NCI-H187 treated with DMSO at 0.1 percent for 48 hours (cell line): ENCODE measurements at regions not wholly inside any gene's neighbourhood (a gene's known extent, or its start where the extent isn't known, plus 50 kb on each side); places are given as distances from the start of the nearest gene placed in this dataset.
"Not testable (repeated sequence)": the region's sequence is repeated elsewhere in the genome, so short reads cannot be mapped to it uniquely, and the experiment has no call there.

Source experiments
- DNase-seq: peaks from one replicate; lab custom pipeline; 2025; lab: John Stamatoyannopoulos, UW

- no peak for DNase-seq
These were observed 56.3 kb downstream of the SOX14 start for GRCh38 chr3:137820366-137820765.

GRCh38 chr3:137835096-137835495 lies 71.0 kb downstream of the SOX14 start:
- no peak for DNase-seq

GRCh38 chr3:137845194-137845593 lies 81.1 kb downstream of the SOX14 start:
- no peak for DNase-seq

GRCh38 chr3:137845666-137846065 lies 81.6 kb downstream of the SOX14 start:
- no peak for DNase-seq

- no peak for DNase-seq
These were observed 88.3 kb downstream of the SOX14 start for GRCh38 chr3:137852391-137852830.

GRCh38 chr3:137854533-137855261 lies 90.6 kb downstream of the SOX14 start:
- no peak for DNase-seq

GRCh38 chr3:137866001-137866400 lies 101.9 kb downstream of the SOX14 start:
- DNase-seq = no peak

- DNase-seq = no peak
These were observed 102.8 kb downstream of the SOX14 start for GRCh38 chr3:137866933-137867332.

- DNase-seq = no peak
These were observed 103.5 kb downstream of the SOX14 start for GRCh38 chr3:137867611-137868010.

GRCh38 chr3:137869022-137869421 lies 104.9 kb downstream of the SOX14 start:
- DNase-seq = no peak

GRCh38 chr3:137872589-137872988 lies 108.5 kb downstream of the SOX14 start:
- not testable (repeated sequence) for DNase-seq

GRCh38 chr3:137896842-137897241 lies 113.1 kb upstream of the CLDN18 start:
- not testable (repeated sequence) for DNase-seq

GRCh38 chr3:137906985-137907649 lies 102.8 kb upstream of the CLDN18 start:
- DNase-seq = no peak

GRCh38 chr3:137924628-137925027 lies 85.3 kb upstream of the CLDN18 start:
- no peak for DNase-seq

- no peak for DNase-seq
These were observed 84.9 kb upstream of the CLDN18 start for GRCh38 chr3:137925080-137925479.

GRCh38 chr3:137926991-137927390 lies 83.0 kb upstream of the CLDN18 start:
- no peak for DNase-seq

GRCh38 chr3:137930976-137931375 lies 79.0 kb upstream of the CLDN18 start:
- no peak for DNase-seq

- no peak for DNase-seq
These were observed 71.1 kb upstream of the CLDN18 start for GRCh38 chr3:137938876-137939275.

- no peak for DNase-seq
These were observed 65.4 kb upstream of the CLDN18 start for GRCh38 chr3:137944593-137944992.

GRCh38 chr3:137946356-137946973 lies 63.5 kb upstream of the CLDN18 start:
- peak; percentile 2 for DNase-seq

- no peak for DNase-seq
These were observed 62.8 kb upstream of the CLDN18 start for GRCh38 chr3:137947117-137947516.

- no peak for DNase-seq
These were observed 61.4 kb upstream of the CLDN18 start for GRCh38 chr3:137948400-137949072.

- no peak for DNase-seq
These were observed 51.3 kb upstream of the CLDN18 start for GRCh38 chr3:137958636-137959035.
